ENCODE measurements at regions not wholly inside any gene's neighbourhood (a gene's known extent, or its start where the extent isn't known, plus 50 kb on each side); places are given as distances from the start of the nearest gene placed in this dataset.

DNA sequence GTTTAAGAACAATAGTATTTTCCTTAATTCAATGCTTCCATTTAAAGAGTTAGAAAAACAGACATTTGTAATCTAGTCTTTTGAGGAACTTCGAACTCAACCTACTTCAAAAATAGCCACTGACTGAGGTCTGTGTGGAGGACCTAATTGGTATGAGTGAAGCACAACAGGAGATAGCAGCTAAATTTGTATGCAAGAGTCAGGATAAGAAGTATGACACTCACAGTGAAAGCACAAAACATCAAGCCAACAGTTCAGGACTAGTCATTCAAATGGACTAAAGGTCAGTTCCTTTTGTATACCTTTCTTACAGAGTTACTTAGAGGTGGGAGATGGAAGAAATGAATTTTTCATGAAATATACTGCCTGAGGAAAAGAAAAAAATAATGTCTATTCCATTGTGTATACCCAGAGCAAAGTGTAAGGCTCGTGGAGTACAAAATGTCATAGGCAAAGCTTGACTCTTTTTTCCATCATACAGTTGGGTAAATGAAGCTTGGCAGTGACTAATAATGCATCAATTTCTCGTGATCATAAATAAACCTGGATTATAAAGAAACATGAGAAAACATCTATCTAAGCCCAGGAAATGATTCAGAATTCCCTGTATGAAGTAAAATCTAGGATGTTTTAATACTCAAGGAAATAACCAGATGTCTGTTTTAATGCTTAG lies 1005.2 kb upstream of the CADM2 start:
- WGBS, 2 donors (ENCODE audit: low coverage in 1 of 2): 42 to 59% methylated on average over 3 of the region's 3 CpGs
- no peak for ATAC-seq
- H3K27me3 ChIP-seq: no peaks in the 10 kb centered on the region
- H3K4me3 ChIP-seq: no peak overlapping the region
- H3K36me3 ChIP-seq: no peaks in the 10 kb centered on the region
- TF ChIP-seq, protein P1, sequence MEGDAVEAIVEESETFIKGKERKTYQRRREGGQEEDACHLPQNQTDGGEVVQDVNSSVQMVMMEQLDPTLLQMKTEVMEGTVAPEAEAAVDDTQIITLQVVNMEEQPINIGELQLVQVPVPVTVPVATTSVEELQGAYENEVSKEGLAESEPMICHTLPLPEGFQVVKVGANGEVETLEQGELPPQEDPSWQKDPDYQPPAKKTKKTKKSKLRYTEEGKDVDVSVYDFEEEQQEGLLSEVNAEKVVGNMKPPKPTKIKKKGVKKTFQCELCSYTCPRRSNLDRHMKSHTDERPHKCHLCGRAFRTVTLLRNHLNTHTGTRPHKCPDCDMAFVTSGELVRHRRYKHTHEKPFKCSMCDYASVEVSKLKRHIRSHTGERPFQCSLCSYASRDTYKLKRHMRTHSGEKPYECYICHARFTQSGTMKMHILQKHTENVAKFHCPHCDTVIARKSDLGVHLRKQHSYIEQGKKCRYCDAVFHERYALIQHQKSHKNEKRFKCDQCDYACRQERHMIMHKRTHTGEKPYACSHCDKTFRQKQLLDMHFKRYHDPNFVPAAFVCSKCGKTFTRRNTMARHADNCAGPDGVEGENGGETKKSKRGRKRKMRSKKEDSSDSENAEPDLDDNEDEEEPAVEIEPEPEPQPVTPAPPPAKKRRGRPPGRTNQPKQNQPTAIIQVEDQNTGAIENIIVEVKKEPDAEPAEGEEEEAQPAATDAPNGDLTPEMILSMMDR (IDR thresholded peaks at IDR 0.05): no peak
- H3K27ac ChIP-seq: no peak overlapping the region
- H3K9me3 ChIP-seq: no peaks in the 10 kb centered on the region
- H3K4me1 ChIP-seq: no peaks in the 10 kb centered on the region

DNA sequence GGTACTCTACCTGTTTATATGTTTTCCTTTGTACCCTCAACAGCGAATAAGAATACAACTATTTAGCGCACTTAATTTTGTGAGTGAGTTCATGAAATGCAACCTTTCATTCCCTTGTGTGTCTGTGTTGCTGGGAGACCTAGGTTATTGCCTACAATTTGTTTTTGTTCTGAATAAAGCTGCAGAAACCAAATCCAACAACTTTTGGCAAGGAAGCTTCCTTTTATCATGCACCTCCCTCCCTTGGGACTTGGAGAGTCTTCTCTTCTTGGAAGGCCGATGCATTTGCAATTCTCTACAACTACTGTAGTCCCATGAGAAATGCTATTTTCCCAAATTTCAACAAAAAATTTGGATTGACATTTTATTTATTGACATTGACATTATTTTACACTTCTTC lies 1002.4 kb upstream of the CADM2 start:
- 50 to 70% methylated on average over 3 of the region's 3 CpGs for WGBS, 2 donors (ENCODE audit: low coverage in 1 of 2)
- Histone ChIP-seq H3K27ac (no peak overlapping the region), H3K27me3 (no peaks in the 10 kb centered on the region), H3K9me3 (no peaks in the 10 kb centered on the region), H3K36me3 (no peaks in the 10 kb centered on the region), H3K4me3 (no peak overlapping the region), H3K4me1 (no peaks in the 10 kb centered on the region)
- TF ChIP-seq, protein P1 (IDR thresholded peaks at IDR 0.05): no peak
- TF ChIP-seq POLR2A (IDR thresholded peaks at IDR 0.05): no peak
- TF ChIP-seq POLR2AphosphoS5 (IDR thresholded peaks at IDR 0.05): no peak
- TF ChIP-seq EP300 (IDR thresholded peaks at IDR 0.05): no peak
- ATAC-seq: no peak

DNA sequence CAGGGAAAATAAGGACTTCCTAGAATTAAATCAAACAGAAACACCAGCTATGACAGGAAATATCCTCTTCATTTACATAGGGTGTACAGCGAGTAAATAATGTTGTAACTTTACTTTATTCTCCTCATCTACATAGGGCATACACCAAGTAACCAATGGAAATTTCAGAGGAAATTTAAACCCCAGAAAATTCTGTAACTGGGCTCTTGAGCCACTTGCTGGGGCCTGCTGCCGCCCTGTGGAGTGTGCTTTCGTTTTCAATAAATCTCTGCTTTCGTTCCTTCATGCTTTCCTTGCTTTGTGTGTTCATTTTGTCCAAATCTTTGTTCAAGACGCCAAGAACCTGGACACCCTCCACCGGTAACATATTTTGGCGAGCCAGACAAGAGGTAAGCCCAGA lies 990.4 kb upstream of the CADM2 start:
- TF ChIP-seq POLR2A (IDR thresholded peaks at IDR 0.05) (no peak), EP300 (IDR thresholded peaks at IDR 0.05) (no peak)
- Histone ChIP-seq H3K9me3 (peaks cover 0 to 4% (median 0%) of the 10 kb centered on the region in 3 donors), H3K4me1 (no peaks in the 10 kb centered on the region), H3K27ac (no peak overlapping the region), H3K27me3 (no peaks in the 10 kb centered on the region), H3K36me3 (no peaks in the 10 kb centered on the region), H3K4me3 (no peak overlapping the region)
- WGBS, 2 donors (ENCODE audit: low coverage in 1 of 2): 82 to 86% methylated on average over 4 to 7 of the region's 7 CpGs
- no peak for ATAC-seq

DNA sequence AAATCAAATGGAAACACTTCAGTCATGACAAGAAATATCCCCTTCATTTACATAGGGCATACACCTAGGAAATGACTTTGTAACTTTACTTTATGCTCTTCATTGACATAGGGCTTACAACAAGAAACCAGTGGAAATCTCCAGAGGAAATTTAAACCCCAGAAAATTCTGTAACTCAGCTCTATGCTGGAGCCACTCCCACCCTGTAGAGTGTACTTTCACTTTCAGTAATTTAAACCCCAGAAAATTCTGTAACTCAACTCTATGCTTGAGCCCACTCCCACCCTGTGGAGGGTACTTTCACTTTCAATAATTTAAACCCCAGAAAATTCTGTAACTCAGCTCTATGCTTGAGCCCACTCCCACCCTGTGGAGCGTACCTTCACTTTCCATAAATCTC lies 987.1 kb upstream of the CADM2 start:
- 90 to 100% methylated on average over 1 of the region's 1 CpG for WGBS, 2 donors (ENCODE audit: low coverage in 1 of 2)
- Histone ChIP-seq H3K36me3 (no peaks in the 10 kb centered on the region), H3K27me3 (no peaks in the 10 kb centered on the region), H3K9me3 (no peaks in the 10 kb centered on the region), H3K4me3 (no peak overlapping the region), H3K27ac (no peak overlapping the region), H3K4me1 (no peaks in the 10 kb centered on the region)
- TF ChIP-seq POLR2A (IDR thresholded peaks at IDR 0.05) (no peak), EP300 (IDR thresholded peaks at IDR 0.05) (no peak), POLR2AphosphoS5 (IDR thresholded peaks at IDR 0.05) (no peak)
- TF ChIP-seq, protein P1 (IDR thresholded peaks at IDR 0.05): no peak
- ATAC-seq: no peak

DNA sequence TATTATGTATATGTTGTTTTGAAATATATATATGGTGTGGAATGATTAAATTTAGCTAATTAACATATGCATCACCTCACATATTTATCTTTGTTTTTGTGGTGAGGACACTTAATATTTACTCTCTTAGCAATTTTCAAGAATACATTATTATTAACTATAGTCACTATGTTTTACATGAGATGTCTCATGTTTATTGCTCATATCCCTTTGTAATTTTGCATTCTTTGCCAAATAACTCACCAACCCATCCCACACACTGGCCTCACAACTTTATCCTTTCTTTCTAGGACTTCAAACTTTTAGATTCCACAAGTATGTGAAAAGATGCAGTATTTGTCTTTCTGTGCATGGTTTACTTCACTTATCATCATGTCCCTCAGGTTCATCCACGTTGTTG lies 950.2 kb upstream of the CADM2 start:
- H3K27me3 ChIP-seq: no peaks in the 10 kb centered on the region
- WGBS, 2 donors (ENCODE audit: low coverage in 1 of 2): 31 to 61% methylated on average over 1 of the region's 1 CpG
- ATAC-seq: no peak
- H3K9me3 ChIP-seq: no peaks in the 10 kb centered on the region
- no peaks in the 10 kb centered on the region for H3K4me1 ChIP-seq
- no peak overlapping the region for H3K27ac ChIP-seq
- H3K36me3 ChIP-seq: no peaks in the 10 kb centered on the region
- H3K4me3 ChIP-seq: no peak overlapping the region
- TF ChIP-seq EP300 (IDR thresholded peaks at IDR 0.05) (no peak), POLR2AphosphoS5 (IDR thresholded peaks at IDR 0.05) (no peak), POLR2A (IDR thresholded peaks at IDR 0.05) (no peak)
- TF ChIP-seq, protein P1 (IDR thresholded peaks at IDR 0.05): no peak
